ENCODE measurements at regions not wholly inside any gene's neighbourhood (a gene's known extent, or its start where the extent isn't known, plus 50 kb on each side); places are given as distances from the start of the nearest gene placed in this dataset.

- H3K4me1 ChIP-seq (ENCODE audit: insufficient read depth, low read length), result no peaks in the 10 kb centered on the region; the same call in 1 of the 2 replicates
- H4K8ac ChIP-seq (replicated peaks; ENCODE audit: insufficient read length, low read depth, low read length), result no peak overlapping the region
- DNase-seq, result no peak
- H4K5ac ChIP-seq (ENCODE audit: insufficient read length, low read depth, low read length), result no peak overlapping the region
- Mint-ChIP-seq H3K9me3 (peaks cover 2 to 24% of the 10 kb centered on the region in 2 experiments; a peak in 4 of 5 replicates), H3K27me3 (ENCODE audit: low read depth) (no peaks in the 10 kb centered on the region), H3K4me3 (no peak overlapping the region), H3K36me3 (ENCODE audit: insufficient read depth in 1 of 3, low read depth in 3 of 3) (peaks cover 0 to 1% (median 0%) of the 10 kb centered on the region in 3 experiments; a peak in 1 of 7 replicates), H3K4me1 (peaks cover 17 to 18% of the 10 kb centered on the region in 2 experiments), H3K27ac (no peak overlapping the region)
- H4K20me1 ChIP-seq (ENCODE audit: control insufficient read depth, insufficient read depth, insufficient read length), result no peaks in the 10 kb centered on the region
- no peak overlapping the region for H2BK15ac ChIP-seq (ENCODE audit: low read depth, low read length)
- no peak overlapping the region for H3K14ac ChIP-seq (ENCODE audit: insufficient read depth, low read length)
- H3K56ac ChIP-seq (ENCODE audit: insufficient read length, low read depth, low read length), result no peak overlapping the region
- H3K23me2 ChIP-seq (ENCODE audit: insufficient read length, low read depth, low read length, poor library complexity, severe bottlenecking), result peaks cover 4% of the 10 kb centered on the region
- no peak overlapping the region for H3T11ph ChIP-seq (ENCODE audit: low read length)
- H4K91ac ChIP-seq (ENCODE audit: insufficient read length, low read depth, low read length), result no peak overlapping the region
- no peak overlapping the region for H2BK5ac ChIP-seq (ENCODE audit: insufficient read length, low read length)
- no peak overlapping the region for H3K9ac ChIP-seq (ENCODE audit: extremely low read depth, insufficient read length, low read length)
- no peak overlapping the region for H2AFZ ChIP-seq (ENCODE audit: low read length)
- no peak overlapping the region for H3K18ac ChIP-seq (ENCODE audit: insufficient read length, low read depth, low read length)
- H3K27ac ChIP-seq (ENCODE audit: insufficient read length, low read depth, low read length), result no peak overlapping the region
- H3K4me2 ChIP-seq (ENCODE audit: insufficient read depth, insufficient read length, low read length), result no peak overlapping the region
- H2BK12ac ChIP-seq (ENCODE audit: insufficient read length, low read depth, low read length), result no peak overlapping the region
- no peak overlapping the region for H2BK120ac ChIP-seq (ENCODE audit: low read depth, low read length, poor library complexity, severe bottlenecking)
- H2AK5ac ChIP-seq (ENCODE audit: insufficient read length, low read length), result no peak overlapping the region
- H3K23ac ChIP-seq (ENCODE audit: insufficient read length, low read depth, low read length), result no peak overlapping the region
- H3K9me3 ChIP-seq (ENCODE audit: control insufficient read depth, low read depth, low read length), result no peaks in the 10 kb centered on the region
- TF ChIP-seq, protein P1, sequence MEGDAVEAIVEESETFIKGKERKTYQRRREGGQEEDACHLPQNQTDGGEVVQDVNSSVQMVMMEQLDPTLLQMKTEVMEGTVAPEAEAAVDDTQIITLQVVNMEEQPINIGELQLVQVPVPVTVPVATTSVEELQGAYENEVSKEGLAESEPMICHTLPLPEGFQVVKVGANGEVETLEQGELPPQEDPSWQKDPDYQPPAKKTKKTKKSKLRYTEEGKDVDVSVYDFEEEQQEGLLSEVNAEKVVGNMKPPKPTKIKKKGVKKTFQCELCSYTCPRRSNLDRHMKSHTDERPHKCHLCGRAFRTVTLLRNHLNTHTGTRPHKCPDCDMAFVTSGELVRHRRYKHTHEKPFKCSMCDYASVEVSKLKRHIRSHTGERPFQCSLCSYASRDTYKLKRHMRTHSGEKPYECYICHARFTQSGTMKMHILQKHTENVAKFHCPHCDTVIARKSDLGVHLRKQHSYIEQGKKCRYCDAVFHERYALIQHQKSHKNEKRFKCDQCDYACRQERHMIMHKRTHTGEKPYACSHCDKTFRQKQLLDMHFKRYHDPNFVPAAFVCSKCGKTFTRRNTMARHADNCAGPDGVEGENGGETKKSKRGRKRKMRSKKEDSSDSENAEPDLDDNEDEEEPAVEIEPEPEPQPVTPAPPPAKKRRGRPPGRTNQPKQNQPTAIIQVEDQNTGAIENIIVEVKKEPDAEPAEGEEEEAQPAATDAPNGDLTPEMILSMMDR (conservative IDR thresholded peaks at IDR 0.05), result no peak
- H2BK20ac ChIP-seq (ENCODE audit: low read depth, low read length, poor library complexity, severe bottlenecking), result no peak overlapping the region
- WGBS (ENCODE audit: extremely low coverage, insufficient read length, low lambda C conversion rate), result no CpG with 5 or more reads among the region's 2 CpGs
- no peaks in the 10 kb centered on the region for H3K79me2 ChIP-seq (ENCODE audit: insufficient read depth, low read length)
- no peak overlapping the region for H3K4ac ChIP-seq (ENCODE audit: low read depth, low read length)
- H3K79me1 ChIP-seq (ENCODE audit: insufficient read depth, low read depth, low read length, poor library complexity, severe bottlenecking), result no peaks in the 10 kb centered on the region
- no peaks in the 10 kb centered on the region for H3K27me3 ChIP-seq (ENCODE audit: insufficient read depth, low read length)
Observed at GRCh38 chrX:22349116-22349515, 76.4 kb downstream of the CBLL2 start.
